Activated CD4-positive, alpha-beta T cell treated with anti-CD3 and anti-CD28 coated beads for 4 hours (primary cell): ENCODE measurements at regions not wholly inside any gene's neighbourhood (a gene's known extent, or its start where the extent isn't known, plus 50 kb on each side); places are given as distances from the start of the nearest gene placed in this dataset.

Experiments used
- DNase-seq, 2 donors: peaks; one replicate each; pipeline ENCODE4 v3.0.0-alpha.2; 2020

DNA sequence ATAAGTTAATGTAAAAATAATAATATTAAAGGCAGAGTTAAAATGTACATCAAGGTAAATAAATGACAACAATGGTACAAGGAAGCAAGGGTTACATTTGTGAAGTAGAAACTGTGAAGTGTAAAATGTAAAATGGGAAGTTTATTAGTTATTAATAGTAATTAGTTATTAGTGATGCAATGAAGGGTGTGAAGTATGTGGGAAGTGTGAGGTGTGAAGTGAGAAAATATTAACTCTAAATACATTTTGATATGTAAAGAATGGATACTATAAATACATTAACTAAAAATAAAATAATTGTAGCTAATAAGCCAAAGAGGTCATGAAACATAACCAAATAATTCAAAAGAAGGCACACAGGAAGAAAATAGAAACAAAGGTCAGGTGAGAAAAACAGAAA is 316.4 kb downstream of the GBA3 start:
- DNase-seq, result no peak

DNA sequence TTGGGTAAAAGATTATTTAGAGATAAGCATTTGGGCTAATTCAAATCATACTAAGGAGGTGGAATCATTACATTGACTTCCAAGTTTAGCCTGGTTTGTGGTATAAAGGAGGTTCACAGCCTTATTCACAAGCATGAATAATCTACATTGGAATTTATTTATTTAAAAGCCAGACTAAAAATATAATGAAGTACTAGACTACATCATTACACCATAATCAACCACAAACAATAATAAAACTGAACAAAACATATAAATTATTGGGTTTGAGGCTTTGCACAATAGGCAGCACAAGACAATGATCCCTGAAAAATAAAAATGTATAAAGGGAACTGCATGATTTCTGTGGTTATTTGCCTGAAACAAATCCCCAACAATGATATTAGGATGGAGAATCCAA is 314.0 kb downstream of the GBA3 start:
- DNase-seq, result no peak

DNA sequence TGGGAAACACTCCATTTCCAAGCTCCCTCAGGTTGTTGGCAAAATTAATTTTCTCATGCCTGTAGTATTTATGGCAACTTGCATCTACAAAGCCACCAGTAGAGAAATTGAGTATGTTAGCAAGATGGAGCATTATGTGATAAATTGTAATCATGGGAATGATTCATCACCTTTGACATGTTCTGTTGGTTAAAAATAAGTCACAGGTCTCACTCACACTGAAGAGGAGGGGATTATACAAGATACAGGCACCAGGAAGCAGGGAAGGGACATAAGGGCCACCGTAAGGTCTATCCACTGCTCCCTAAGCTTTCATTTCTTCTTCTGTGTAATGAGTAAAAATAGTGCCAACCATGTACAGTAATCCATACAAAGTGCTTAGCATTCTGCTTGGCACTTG is 313.0 kb downstream of the GBA3 start:
- no peak for DNase-seq

DNA sequence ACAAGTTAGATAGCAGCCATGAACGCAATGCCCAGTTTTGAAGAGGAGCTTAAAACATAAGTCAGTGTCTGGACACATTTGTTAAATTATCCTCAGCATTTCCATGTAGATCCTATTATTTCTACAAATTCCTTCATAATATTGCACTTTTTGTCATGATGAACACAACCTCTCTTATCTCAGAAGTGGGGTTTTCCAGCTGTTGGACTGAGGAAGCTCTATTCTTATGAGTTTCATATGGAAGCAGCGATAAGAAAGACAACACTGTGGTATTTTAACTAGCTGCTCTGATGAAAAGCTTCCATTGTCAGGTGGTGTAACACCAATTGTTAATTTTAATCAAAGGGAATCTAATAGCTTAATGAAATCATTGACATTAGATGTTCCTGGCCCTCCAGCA is 308.7 kb downstream of the GBA3 start:
- no peak for DNase-seq

GRCh38 chr4:22999419-22999818 is 306.7 kb downstream of the GBA3 start:
- DNase-seq, result no peak

- DNase-seq, result no peak
Observed at GRCh38 chr4:22997358-22998224, 304.9 kb downstream of the GBA3 start.

DNA sequence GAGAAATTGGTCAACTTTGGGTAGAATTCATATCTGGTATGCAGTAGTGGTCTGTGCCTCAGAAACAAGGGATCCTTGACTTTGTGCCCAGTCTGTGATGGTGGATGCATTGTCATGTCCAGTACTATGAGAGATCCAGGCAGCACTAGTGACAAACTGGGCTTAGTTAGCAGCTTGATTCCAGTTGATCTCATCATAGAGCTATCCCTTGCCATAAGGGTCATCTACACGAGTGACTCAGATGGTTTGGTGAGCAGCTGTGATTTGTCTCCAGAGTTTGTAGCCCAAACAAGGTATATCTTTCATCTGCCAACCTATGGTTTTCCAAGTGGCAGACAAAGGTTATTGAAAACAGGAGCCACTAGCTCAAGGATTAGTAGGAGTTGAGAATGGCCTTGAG is 298.8 kb downstream of the GBA3 start:
- no peak for DNase-seq

DNA sequence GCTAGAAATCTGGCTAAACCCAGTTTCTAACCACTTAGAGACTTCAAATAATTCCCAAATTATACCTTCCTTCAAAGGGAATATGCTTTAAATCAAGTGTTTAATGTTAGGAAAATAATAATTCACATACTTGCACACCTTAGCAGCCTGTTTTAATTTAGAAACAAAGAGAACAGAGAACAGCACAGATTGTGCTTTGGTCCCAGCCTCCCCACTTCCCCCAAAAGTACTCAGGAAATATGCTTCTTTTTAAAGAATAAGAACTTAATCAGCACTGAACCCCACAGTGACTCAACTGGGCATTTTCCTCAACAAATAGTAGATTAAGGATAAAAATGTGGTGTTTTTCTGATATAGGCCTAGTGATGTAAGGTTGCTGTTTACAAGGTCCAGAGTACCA is 295.8 kb downstream of the GBA3 start:
- DNase-seq, result no peak

GRCh38 chr4:22987870-22988269 is 295.1 kb downstream of the GBA3 start:
- no peak for DNase-seq

DNA sequence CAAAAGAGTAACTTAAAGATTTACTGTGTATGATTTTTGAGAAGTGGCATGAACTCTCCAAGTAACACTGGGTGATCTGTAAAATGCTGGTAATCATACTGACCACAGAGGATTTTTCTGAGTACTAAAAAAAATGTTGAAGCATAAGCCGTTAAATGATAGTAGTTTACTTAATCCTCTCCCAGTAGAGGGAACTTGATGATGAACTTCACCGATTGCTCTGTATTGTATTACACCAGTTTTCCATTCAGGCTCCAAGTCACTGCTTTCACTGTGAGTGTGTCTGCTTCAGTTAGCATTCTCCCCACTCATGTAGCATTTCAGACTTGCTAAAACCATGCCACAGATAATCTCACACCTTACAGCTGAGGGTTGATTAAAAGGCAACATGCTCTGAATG is 294.1 kb downstream of the GBA3 start:
- DNase-seq, result no peak

- DNase-seq, result no peak
Observed at GRCh38 chr4:22986262-22986661, 293.5 kb downstream of the GBA3 start.

DNA sequence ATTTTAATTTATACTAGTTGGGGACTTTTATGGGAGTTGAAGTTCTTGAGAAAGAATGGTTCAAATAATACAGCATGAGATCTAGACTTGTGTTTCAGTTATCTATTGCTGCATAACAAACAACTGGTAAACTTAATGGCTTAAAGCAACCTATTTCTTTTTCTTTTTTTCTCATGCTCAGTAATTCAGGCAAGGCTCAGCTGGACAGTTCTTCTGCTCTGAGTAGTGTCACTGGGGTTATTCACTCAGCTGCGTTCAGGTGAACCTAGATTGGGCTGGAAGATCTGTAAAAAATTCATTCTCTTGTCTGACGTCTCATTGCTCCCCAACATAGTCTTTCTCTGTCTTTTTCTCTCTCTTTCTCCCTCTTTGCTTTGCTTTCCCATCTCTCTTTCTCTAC is 291.7 kb downstream of the GBA3 start:
- no peak for DNase-seq

DNA sequence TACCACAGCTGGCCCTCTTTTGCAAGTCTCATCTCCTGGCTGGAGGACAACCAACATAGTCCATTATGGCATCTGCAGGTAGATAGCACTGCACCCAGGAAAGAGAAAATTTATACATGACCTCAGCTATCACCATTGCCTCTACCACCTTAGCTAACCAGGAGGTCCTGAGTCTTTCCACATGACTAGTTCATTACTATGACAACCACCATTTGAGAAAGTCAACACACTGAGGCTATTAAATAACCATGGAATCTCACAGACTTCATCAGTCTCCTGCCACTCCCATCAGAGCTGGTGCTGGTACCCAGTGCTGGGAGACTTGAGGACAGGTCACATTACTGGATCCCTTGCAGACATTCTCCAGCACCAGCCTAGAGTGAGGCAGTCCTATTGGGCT is 285.9 kb downstream of the GBA3 start:
- no peak for DNase-seq

DNA sequence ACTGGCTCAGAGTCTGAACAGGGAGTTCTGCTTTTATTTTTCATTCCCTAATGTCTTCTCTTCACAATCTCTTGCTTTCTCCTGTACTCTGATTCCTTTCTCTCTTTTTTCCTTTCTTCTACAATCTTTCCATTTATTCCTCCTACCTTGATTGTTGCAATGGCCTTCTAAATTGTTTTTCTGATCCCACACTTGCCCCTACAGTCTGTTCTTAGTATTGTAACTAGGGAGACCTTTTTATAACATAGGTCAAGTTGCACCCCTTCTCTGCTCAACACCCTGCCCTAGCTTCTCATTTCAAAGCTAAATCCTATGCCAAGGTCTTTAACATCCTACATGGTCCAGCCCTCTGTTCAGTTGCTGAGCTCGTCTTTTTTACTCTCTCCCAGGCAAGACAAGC is 277.9 kb downstream of the GBA3 start:
- DNase-seq, result no peak

GRCh38 chr4:22969287-22969896 is 276.7 kb downstream of the GBA3 start:
- no peak for DNase-seq

- DNase-seq, result no peak
Observed at GRCh38 chr4:22962295-22962694, 269.6 kb downstream of the GBA3 start.

DNA sequence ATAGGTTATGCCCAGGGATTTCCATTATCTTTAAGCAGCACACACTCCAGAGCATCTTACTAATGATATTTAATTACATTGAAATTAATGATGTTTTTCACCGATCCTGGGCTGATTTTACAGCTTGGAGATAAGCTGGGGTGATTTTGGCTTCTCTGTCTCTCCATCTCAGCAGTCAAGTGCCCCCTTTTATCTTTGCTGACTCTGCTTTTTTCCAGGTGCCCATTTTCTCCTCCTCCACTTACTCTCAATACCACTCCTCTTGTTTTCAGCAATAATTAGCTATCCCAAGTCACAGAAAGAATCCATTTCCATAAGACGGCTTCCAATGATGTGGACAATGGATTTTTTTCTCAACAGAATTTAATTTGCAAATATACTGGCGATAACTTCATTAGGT is 266.7 kb downstream of the GBA3 start:
- DNase-seq, result no peak

GRCh38 chr4:22957774-22958309 is 265.1 kb downstream of the GBA3 start:
- no peak for DNase-seq

GRCh38 chr4:22949161-22949855 is 256.6 kb downstream of the GBA3 start:
- no peak for DNase-seq

GRCh38 chr4:22947851-22948250 is 255.1 kb downstream of the GBA3 start:
- no peak for DNase-seq

GRCh38 chr4:22942920-22943559 is 250.3 kb downstream of the GBA3 start:
- no peak for DNase-seq

DNA sequence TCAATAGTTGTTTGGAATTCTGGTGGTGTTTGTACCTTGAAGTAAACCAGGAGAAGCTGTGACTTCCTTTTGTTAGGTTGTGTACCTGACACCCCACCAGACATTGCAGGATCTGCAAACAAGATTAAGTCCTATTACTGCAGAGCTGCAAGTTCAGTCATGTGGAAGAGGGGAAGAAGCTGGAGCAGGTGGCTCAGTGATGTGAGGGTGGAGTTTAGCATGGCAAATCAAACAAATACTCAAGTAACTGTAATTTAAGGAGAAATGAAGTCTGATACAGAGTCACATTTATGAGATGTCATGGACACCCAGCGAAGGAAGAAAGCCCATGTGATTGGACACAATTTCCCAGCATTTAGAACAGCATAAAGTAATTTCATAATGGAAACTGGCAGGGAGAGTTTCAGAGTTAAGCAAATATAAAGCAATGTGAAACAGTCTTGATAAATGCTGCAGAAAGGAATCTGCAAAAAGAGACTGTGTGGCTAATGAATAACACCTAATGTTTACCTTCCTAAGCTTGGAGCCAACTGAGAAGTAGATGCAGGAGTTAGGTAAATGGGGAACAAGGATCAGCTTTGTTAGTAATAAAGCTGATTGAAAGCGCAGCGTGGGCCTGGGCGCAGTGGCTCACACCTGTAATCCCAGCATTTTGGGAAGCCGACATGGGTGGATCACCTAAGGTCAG is 249.1 kb downstream of the GBA3 start:
- DNase-seq, result no peak

DNA sequence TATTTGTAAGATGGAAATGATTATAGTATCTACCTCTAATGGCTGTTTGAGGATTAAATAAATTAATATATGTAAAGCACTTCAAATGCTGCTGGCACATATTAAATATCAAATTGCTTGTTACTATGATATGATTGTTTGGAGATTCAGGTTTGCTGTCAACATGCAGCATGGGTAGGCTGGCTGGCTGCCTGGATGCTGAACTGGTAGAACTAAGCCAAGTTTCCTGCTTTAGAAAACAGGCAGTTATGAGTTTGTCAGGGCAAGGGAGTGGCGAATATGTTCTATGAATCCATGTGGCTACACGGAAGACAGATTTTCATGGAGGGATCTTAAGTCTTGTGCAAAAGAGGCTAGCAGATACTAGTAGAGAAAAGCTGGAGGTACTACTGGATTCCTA is 239.6 kb downstream of the GBA3 start:
- DNase-seq, result no peak
